ENCODE measurements at regions not wholly inside any gene's neighbourhood (a gene's known extent, or its start where the extent isn't known, plus 50 kb on each side); places are given as distances from the start of the nearest gene placed in this dataset.

DNA sequence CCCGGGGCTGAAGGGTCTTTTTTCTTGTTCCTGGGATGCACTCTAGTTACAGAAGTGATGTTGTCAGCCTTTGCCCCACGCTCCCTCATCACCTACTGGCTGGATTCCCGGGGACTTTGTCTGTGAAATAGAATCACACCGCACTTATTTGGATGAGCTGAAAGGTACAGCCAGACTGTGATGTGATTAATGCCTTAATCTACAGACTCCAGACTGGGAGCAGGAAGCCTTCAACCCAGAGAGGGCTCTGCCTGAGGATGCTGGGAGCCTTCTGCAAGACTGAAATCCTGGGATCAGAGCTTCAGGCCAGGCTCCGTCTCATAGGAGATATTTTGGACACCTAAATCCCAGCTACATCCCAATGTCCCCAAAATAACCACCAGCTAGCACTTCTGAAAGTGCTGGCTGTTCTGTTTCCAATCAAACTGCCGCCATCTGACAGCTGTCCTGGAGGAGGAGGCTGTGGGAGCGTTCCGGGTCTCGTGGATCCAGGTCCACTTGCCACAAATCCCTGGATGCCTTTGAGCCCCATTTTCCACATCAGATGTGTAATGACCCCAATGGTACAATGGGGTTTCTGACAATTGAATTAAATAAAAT lies 688.5 kb downstream of the TBC1D22A start:
- DNase-seq, result no peak

DNA sequence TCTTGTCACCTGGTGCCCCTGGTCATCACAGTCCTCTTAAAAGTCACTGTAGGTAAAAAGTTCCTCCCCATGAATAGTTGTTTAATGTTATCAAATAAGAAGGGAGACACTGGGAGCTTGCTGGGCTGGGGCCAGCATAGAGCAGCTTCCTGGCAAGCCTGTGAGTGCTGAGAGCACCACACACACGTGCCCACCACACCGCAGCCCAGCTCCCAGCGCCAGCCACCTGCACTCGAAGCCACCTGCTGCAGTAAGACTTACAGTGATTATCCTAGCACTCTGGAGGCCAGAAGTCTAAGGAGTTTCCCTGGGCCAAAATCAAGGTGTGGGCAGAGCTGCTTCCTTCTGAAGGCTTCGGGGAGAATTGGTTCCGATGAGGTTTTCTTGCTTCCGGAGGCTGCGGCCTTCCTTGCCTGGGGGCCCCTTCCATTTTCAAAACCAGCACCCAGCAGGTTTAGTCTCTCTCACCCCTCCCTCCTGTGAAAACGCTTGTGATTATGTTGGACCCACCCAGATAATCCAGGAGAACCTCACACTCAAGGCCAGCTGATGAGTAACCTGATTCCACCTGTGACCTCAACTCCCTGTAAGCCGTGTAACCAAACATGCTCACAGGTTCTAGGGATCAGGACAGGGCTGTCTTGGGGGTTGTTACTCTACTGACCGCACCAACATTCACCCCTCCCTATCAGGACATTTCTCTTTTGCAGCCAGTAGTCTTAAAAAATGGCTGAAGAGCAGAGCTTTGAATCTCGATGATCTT lies 687.2 kb downstream of the TBC1D22A start:
- DNase-seq, result no peak

DNA sequence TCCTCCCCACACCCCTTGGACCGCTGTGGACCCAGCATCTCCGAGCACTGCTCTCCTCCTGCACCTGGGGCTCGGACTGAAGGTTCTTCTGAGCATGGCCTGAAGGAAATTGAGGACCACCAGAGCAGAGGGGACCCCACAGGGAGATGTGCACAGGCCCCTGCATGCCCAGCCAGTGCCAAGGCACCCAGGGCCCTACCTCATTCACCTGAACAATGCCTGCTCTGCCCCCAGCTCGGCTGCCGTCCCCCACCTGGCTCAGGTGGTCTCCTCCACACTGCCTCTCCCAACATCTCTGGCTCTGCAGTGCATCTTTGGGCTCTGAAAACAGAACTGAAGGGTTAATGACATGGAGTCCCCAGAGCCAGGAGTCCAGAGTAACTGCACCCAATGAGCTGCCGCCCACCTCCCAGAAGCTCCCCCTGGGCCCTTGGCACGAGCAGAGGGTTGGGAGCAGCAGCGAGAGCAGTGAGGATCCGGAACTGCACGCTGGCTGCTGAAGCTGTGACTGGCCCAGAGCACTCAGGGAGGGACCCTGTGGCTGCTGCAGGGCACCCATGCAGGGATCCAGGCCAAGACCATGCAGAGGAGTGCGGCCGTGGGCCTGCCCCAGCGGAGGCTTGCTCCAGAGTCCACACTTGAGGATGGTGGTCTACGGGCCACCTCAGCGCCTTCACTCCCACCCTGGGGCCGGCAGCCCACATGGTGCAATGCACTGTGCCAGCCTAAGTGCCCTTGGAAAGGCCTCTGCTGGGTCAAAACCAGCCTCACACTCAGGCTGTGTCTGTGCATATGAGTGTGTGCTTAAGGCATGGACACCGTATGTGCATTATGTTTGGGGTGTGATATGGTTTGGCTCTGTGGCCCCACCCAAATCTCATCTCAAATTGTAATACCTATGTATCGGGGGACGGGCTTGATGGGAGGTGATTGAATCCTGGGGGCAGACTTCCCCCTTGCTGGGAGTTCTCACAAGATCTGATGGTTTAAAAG lies 686.1 kb downstream of the TBC1D22A start:
- DNase-seq, result no peak

DNA sequence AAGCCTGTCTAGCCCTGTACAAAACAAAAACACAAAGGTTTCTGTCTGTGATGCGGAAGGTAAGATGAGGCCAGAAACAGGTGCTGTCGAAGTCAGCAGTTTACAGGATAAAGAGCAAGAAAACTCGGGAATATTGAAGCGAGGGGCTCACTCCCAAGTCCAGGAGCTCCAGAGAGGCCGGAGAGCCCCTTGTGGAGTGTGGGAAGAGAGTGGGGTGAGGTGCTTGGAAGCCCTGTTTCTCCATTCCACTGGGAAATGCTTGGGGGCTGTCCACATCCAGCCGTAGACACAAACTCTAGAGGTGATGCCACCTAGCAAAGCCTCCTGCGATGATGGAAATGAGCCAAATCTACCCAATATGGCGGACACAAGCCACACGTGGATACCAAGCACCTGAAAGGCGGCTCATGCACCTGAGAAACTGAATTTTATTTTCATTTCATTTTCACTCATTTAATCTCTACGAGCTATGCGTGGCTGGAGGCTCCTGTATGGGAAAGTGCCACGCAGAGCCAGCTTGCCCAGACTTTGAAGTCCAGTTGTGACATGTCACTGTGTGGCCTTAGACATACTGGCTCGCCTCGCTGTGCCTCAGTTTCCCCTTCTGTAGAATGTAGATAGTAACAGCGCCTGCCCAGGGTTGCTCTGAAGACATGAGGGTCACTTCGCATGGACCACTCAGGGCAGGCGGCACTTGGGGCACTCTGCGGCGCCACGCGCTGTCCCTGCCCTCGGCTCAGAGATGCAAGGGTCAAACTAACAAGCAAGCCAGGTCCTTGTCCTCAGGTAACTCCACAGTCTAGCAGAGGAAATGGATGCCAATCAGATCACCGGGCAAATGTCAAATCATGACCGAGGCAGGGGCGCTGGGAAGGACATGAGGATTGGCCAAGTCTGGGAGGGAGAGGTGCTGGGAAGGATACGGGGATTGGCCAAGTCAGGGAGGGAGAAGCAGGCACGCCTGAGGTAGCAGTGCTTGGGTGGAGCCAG lies 684.7 kb downstream of the TBC1D22A start:
- DNase-seq, result no peak

DNA sequence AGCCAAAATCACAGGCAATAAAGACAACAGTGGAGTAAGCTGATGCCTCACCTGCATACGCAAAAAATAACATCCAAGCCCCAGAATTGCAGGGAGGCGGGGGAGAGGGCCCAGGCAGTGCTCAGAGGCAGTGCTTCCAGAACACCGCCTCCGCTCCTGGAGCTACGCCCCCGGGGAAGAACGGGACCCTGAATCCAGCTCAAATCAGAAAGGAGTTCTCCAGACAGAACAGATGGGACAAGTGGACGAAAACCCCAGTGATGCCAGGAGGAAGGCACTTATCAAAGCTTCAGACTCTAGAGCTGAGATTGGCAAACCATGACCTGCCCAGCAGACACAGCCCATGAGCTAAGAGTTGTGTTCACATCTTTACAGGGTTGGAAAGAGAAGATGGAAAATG lies 683.9 kb downstream of the TBC1D22A start:
- no peak for DNase-seq

DNA sequence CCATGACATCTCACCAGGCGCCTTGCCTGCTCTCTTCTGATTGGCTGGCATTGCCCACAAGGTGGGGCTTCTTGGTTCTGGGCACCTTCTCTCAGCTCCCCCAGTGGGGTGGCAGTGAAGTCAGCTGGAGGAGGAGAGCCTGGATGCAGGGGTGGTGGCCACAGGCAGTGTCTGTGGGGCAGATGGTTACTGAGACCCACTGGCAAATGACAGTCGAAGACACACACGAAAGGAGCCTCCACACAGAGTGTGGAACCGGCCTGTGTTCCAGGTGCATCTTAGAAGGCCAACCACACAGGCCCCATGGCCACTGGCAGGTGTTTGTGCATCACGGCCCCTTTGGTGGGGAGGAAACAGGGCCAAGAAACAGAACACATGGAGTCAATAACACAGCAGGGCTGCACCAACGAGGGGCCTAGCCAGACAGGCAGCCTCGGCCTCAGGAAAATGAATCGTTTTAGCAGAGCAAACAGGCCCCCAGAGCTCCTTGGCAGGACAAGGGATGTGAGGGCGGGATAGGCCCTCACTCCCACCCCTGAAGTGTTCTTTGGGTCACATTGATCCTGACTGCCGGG lies 683.4 kb downstream of the TBC1D22A start:
- no peak for DNase-seq

DNA sequence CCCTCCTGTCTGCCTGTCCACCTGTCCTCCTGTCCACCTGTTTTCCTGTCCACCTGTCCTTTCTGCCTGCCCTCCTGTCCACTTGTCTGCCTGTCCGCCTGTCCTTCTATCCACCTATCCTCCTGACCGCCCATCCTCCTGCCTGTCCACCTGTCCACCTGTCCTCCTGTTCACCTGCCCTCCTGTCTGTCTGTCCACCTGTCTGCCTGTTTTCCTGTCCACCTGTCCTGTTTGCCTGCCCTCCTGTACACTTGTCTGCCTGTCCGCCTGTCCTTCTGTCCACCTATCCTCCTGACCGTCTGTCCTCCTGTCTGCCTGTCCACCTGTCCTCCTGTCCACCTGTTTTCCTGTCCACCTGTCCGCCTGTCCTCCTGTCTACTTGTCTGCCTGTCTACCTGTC lies 682.8 kb downstream of the TBC1D22A start:
- DNase-seq, result no peak

DNA sequence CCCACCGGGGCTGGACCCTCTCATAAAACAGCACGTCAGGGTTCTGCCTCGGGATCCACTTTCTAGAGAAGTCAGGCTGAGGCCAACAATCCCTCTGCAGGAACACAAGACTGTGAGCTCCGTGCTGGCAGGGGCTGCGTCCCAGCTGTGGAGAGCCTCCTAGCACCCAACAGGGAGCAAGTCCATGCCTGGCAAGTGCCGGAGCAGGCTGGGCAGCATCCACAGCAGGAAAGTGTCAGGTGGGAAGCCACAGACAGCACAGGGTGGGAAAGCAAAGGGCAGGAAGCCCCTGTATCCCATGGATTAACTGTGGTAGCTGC lies 682.3 kb downstream of the TBC1D22A start:
- DNase-seq, result no peak

DNA sequence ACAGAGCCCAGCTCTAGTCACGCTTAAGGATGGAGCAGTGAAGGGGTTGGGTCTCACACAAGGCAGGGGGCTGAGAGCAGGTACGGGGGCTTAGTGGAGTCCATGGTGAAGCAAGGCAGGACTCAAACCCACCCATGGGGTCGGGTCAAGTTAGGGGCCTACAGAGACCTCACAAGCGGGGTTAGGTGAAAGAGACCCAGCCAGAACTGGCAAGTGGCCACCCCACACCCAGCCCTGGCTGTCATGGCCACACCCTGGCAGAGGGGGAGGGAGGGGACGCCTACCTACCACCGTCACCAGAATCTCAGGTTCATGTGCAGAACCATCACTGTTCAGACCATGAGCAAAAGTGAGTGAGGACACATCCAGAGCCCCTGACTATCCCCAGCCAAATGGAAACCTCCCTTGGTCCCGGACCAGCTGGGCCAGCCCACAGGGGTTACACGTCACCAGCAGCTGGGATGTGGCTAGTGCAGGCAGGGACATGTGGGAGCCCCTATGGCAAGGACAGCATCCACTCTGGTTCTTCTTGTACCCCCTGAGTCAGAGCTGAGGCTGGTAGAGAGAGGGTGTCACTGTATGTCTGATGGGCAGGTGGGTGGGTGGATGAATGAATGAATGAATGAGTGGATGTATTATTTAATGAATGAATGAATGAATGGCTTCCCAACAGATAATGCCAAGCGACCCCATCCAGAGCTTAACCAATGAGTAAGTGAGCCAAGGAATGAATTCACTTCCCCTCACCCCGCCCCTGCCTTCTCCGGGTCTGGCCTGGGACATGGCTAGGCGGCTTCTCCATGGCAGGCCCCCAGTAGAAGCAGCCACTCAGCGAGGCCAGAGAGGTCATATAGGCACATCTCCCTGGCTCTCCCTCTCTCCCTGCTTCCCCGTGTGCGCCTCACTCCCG lies 681.6 kb downstream of the TBC1D22A start:
- DNase-seq, result no peak

DNA sequence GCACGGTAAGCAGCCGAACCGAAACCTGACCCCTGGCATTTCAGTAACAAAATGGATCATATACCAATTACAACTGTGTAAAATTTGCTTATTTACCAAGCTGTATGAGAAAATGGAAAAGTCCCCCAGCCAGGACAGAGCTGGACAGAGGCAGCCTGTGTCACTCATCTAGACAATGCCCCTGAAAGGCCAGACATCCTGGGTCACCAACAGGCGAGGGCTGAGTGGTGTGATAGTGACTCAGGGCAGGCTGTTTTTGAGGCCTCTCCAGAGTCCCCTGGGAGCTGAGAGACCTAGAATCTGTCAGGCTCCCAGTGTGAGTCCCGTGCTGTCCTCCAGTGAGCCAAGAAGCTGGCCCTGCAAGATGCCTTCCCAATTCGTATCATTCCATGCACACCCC lies 680.4 kb downstream of the TBC1D22A start:
- no peak for DNase-seq

DNA sequence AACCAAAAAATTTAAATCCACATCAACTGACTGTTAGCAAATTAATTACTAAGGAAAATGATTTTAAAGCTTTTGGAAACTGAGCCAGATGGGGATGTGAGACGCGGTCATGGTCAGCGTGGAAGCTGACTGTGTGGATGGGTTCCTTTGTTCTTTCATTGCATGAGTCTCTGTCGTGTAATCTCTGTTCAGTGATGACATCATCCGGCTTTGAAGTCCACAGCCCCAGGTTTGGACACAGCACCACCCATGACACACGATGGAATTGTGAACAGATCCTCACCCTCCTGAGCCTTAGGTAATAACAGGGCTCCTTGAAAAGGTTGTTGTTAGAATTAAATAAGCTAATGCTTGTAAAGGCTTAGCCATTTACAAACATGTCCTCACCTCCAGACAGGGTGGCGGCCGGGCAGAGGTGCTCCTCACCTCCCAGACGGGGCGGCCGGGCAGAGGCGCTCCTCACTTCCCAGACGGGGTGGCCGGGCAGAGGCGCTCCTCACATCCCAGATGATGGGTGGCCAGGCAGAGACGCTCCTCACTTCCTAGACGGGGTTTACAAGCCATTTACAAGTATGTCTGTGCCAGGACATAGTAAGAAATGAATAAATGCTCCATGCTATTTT lies 677.3 kb downstream of the TBC1D22A start:
- no peak for DNase-seq

DNA sequence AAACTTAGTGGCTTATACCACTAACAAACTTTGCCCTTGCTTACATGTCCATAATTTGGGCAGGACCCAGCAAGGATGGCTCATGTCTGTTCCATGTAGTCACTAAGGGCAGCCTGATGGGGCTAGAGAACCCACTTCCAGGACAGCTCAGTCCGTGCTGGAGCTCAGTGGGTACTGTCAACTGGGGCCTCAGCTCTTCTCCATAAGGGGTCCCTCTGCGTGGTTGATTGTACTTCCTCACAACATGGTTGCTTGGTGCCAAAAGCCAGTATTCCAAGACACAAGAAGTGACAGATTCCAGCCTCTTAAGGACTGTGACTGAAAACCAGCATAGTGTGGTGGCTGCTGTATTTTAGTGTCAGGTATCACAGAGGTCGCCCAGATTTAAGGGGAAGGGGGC lies 675.2 kb downstream of the TBC1D22A start:
- no peak for DNase-seq

DNA sequence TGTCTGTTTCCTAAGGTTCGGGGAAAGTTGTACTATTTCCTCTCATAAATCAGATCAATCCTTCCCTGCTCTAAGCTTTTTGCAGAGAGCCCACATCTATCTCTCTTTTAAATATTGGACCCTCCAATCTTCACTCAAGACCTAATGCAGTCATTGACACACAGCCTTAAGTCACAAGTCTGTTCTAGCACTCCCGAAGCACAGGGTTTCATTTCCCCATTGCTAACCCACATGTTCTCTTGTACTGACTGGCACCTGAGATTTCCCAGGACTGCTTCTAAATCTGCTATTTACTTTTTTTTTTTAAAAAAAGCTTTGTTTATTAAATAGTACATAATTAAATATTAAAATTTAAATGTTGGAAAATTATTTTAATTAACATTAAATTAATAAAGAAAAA lies 674.7 kb downstream of the TBC1D22A start:
- no peak for DNase-seq

DNA sequence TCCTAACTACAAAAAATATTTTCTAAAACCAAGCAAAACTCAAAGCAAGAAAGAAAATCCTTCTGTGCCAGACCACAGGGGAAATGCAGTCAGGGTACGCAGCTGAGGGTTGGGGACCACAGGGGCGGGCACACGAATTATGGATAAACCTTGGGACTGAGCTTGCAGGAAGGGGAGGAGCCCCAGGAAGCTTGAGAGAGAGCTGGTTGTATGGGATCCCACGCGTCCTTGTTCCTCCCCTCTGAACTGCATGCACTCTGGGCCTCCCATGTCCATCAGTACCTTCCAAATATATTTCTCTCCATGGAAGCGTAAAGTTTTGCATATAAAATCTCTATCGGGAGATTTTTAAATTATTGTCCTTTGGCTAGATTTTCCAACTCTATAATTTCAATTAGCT lies 673.4 kb downstream of the TBC1D22A start:
- DNase-seq, result no peak

DNA sequence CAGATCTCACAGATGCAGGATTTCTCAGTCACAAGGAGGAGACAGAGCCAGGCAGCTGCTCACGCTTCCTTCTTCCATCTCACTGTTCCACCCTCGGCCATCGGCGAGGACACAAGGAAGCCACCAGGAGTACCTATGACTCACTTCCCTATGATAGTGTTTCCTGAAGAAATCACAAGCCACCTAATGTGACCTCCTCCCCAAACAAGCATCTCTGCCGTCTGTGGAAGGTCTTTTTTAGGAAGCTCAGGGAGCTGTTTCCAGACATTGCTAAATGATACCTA lies 672.7 kb downstream of the TBC1D22A start:
- no peak for DNase-seq

DNA sequence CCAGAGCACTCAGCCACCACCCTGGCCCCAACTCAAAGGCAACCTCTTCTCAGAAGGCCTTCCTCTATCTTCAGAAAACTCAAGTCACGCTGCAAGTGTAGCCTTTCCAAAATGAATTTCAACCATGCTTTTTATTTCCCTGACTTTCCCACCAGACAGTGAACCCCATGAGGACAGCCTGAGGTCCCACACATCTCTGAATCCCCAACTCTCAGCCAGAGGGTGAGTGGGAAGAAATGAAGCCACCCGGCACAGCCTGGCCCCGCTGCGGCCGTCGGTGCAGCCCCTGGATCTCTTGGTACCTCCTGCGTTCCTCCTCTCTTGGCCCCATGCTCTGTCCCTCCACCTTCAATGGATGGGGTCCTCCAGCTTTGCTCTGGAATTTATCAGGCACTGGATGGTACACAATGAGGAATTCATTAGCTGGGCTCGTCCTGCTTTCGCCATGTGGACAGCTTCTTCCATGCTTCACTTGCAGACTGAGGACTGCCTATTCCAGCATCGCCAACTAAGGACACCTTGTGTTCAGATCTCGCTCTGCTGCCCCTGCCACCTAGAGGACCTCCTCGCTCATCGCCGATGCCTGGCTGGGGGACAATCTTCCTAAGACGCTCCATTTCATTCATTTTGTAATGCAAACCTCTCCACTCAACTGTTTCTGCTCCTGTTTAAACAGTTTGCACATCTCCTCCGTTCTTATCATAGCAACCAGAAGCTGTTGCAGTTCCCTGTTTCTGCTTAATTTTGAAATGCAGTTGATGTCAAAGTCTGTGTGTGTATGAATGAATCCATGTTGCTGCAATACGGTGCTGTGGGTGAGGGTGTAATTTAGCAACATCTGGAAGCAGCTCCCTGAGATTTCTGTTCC lies 672.1 kb downstream of the TBC1D22A start:
- no peak for DNase-seq

DNA sequence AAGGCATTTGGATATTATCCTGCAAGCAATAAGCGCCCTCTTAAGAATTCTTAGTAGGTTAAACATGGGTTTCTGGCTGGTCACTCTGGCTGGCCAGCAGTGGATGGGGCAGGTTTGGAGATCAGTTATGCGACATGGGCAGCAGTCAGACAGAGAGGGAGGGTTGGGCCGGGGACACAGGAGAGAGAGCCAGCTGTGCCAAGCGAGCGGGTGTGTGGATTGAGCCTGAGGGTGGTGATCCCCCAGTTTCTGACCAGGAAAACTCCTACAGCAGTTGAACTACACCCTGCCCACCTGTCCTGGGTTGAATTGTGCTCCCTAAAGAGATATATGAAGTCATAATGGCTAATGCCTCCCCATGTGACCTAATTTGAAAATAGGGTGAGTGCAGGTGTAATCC lies 671.2 kb downstream of the TBC1D22A start:
- no peak for DNase-seq

DNA sequence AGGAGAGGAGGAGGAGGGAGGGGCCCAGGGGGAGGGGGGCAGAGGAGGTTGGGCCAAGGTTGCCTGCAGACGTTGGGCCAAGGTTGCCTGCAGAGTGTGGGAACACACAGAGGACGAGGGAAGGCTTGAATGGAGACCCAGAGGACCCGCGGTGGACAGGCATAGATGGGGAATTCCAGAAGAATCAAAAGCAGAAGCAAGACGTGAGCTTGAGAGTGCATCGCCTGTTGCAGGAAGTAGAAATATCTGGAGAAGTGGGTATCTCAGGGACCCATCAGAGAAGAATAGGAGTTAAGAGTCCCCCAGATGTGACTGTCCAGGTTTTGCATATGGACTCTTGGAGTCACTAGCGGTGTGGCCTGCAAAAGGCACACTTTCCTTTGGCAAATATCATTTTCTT lies 670.2 kb downstream of the TBC1D22A start:
- DNase-seq, result no peak

DNA sequence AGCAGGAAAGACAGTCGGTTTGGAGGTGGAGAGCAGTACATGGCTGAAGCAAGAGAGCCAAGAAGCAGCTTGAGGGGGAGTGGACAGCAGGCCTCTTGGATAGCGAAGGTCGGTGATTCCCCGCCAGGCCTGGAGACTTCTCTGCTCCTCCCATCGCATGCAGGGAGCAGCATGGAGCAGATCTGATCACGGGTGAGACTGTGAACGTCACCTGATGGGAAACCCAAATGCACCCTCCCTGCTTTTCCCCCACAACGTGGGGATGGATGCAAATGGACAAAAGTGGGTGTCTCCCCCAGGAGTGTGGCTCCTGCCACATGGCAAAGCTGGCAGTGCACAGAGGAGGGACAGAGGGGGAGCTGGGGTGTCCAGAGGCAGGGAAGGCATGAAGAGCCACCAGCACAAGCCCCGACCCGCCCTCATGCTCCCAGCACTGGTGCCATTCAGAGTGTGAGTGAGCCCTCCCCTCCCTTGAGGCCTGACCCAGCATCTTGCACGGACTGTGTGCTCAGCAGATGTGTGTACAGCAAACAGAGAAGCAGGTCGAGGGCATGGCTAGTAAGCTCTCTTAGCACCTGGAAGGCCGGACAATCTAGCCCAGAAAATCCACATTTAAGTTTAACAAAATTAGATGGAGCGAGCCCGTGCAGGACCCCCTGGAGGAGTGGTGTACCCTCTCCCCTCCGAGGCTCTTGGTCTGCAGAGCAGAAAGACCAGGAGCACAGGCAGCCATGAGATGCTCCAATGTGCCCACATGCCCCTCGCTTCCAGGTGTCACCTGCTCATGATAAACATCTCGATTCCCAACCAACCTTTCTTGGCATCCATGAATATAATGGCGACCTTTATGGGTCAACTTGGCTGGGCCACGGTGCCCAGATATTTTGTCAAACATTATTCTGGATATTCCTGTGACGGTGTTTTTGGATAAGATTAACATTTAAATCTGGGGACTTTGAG lies 661.7 kb downstream of the TBC1D22A start:
- DNase-seq, result no peak
